ENCODE measurements at regions not wholly inside any gene's neighbourhood (a gene's known extent, or its start where the extent isn't known, plus 50 kb on each side); places are given as distances from the start of the nearest gene placed in this dataset.

DNA sequence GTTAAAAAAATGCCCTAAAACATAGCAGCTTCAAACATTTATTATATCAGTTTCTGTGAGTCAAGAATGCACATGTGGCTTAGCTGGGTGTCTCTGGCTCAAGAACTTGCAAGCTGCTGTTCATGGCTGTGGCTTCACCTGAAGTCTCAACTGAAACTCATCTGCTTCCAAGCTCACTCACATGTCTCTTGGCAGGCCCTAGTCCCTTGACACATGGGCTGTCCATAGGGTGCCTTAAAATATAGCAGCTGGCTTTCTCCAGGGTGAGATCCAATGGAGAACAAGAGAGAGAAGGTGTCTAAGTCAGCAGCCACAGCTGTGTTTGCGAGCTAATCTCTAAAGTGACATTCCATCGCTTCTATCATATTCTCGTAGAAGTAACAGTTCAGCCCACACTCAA, 152.8 kb downstream of the DSEL start:
- H3K27me3 Mint-ChIP-seq (ENCODE audit: insufficient read depth, low read depth), result no peaks in the 10 kb centered on the region
- no peaks in the 10 kb centered on the region for H3K36me3 ChIP-seq
- no peak overlapping the region for H3K4me3 Mint-ChIP-seq
- H3K27me3 ChIP-seq, result no peaks in the 10 kb centered on the region
- no peak overlapping the region for H3K4me3 ChIP-seq
- H3K79me2 ChIP-seq (ENCODE audit: low read depth), result no peaks in the 10 kb centered on the region
- H3K9ac ChIP-seq, result no peak overlapping the region
- no peaks in the 10 kb centered on the region for H4K20me1 ChIP-seq (ENCODE audit: low read depth)
- peak overlapping the region; percentile 26 for H3K4me2 ChIP-seq
- TF ChIP-seq EZH2phosphoT487 (IDR thresholded peaks at IDR 0.05) (no peak), EZH2 (IDR thresholded peaks at IDR 0.05) (no peak)
- TF ChIP-seq, protein P1, sequence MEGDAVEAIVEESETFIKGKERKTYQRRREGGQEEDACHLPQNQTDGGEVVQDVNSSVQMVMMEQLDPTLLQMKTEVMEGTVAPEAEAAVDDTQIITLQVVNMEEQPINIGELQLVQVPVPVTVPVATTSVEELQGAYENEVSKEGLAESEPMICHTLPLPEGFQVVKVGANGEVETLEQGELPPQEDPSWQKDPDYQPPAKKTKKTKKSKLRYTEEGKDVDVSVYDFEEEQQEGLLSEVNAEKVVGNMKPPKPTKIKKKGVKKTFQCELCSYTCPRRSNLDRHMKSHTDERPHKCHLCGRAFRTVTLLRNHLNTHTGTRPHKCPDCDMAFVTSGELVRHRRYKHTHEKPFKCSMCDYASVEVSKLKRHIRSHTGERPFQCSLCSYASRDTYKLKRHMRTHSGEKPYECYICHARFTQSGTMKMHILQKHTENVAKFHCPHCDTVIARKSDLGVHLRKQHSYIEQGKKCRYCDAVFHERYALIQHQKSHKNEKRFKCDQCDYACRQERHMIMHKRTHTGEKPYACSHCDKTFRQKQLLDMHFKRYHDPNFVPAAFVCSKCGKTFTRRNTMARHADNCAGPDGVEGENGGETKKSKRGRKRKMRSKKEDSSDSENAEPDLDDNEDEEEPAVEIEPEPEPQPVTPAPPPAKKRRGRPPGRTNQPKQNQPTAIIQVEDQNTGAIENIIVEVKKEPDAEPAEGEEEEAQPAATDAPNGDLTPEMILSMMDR (IDR thresholded peaks at IDR 0.05), result no peak
- no peak overlapping the region for H3K27ac Mint-ChIP-seq
- no peaks in the 10 kb centered on the region for H3K36me3 Mint-ChIP-seq
- H2AFZ ChIP-seq (replicated peaks), result no peak overlapping the region
- H3K9me3 Mint-ChIP-seq, result no peaks in the 10 kb centered on the region
- H3F3A ChIP-seq (ENCODE audit: low read depth), result no peaks in the 10 kb centered on the region
- H3K4me1 ChIP-seq, result peaks cover 13% of the 10 kb centered on the region
- no peak for DNase-seq (ENCODE audit: low spot score)
- H3K9me3 ChIP-seq (ENCODE audit: low read depth), result no peaks in the 10 kb centered on the region
- H3K27ac ChIP-seq, result no peak overlapping the region
- peaks cover 3% of the 10 kb centered on the region for H3K4me1 Mint-ChIP-seq

DNA sequence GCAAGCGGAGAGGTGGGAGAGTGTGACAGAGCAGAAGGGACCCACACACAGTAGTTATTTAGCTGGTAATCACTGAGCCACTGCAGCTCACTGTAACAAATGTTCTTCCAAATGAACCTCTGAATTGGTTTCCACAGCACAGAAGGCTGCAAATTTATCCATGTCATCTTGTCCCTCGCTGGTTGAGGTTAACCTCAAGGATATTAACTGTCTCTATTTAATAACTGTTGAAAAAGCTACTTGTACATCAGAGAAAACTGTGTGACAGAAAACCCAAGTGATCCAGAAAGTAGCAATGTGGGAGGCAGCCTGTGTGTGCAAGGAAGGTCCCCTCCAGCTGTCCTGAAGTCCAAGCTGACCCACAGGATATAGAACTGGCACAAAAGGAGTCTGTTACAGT, 153.6 kb downstream of the DSEL start:
- no peak overlapping the region for H3K9ac ChIP-seq
- H4K20me1 ChIP-seq (ENCODE audit: low read depth), result no peaks in the 10 kb centered on the region
- Mint-ChIP-seq H3K27me3 (ENCODE audit: insufficient read depth, low read depth) (peaks cover under 1% of the 10 kb centered on the region), H3K27ac (peak overlapping the region; percentile 84), H3K9me3 (no peaks in the 10 kb centered on the region), H3K4me1 (peaks cover 3% of the 10 kb centered on the region), H3K36me3 (no peaks in the 10 kb centered on the region), H3K4me3 (no peak overlapping the region)
- no peaks in the 10 kb centered on the region for H3K36me3 ChIP-seq
- peaks cover 13% of the 10 kb centered on the region for H3K4me1 ChIP-seq
- no peaks in the 10 kb centered on the region for H3K79me2 ChIP-seq (ENCODE audit: low read depth)
- no peaks in the 10 kb centered on the region for H3K9me3 ChIP-seq (ENCODE audit: low read depth)
- H2AFZ ChIP-seq (replicated peaks), result peak overlapping the region; percentile 51
- H3K27ac ChIP-seq, result no peak overlapping the region
- no peak overlapping the region for H3K4me2 ChIP-seq
- no peak for DNase-seq (ENCODE audit: low spot score)
- H3K27me3 ChIP-seq, result no peaks in the 10 kb centered on the region
- H3F3A ChIP-seq (ENCODE audit: low read depth), result no peaks in the 10 kb centered on the region
- H3K4me3 ChIP-seq, result no peak overlapping the region
- TF ChIP-seq, protein P1 (IDR thresholded peaks at IDR 0.05), result no peak
- no peak for TF ChIP-seq EZH2phosphoT487 (IDR thresholded peaks at IDR 0.05)
- TF ChIP-seq EZH2 (IDR thresholded peaks at IDR 0.05), result no peak

DNA sequence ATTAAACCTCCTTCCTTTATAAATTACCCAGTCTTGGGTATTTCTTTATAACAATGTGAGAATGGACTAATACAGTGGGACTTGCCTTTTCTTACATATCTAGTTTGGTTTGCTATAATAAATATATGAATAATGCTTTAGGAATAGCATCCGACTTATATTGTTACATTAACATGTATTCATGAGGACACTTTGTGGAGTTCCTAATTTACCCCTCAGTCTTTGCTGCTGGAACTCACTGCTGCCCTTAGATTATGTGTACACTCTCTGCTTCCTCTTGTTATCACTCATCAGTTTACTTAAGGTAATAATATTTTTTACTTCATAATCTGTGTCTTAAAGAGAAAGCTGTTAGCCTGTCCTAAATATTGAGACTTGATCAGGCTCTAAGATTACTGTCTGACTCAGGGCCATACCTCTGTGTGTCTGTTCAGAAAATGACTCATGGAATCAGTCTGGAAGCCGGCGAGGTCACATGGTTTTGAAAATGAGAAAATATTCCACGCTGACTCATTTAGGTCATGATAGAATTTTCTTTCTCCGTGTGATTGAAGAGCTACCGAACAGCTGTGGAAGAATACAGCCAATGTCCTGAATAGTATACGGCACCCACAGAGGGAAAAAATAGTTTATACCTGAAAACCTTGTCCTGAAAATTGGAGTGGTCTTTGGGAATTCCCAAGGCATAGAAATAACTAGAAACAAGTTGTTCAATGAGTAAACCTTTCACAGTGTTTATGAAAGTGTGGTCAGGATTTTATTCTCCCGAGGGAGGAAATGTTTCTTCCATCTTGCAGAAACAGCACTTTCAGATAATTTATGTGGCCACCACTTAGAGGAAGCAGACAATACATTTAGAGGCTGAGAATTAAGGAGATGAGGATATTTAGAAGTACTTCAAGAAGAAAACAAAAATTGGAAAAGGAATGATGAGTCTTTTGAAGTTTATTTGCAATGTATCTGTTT, 156.4 kb downstream of the DSEL start:
- DNase-seq (ENCODE audit: low spot score), result no peak
- H3K27ac Mint-ChIP-seq, result no peak overlapping the region
- Histone ChIP-seq H3K4me2 (no peak overlapping the region), H3K27ac (no peak overlapping the region), H3K36me3 (no peaks in the 10 kb centered on the region), H2AFZ (replicated peaks) (no peak overlapping the region), H3K27me3 (no peaks in the 10 kb centered on the region), H3K9ac (no peak overlapping the region), H4K20me1 (ENCODE audit: low read depth) (no peaks in the 10 kb centered on the region), H3K4me1 (peaks cover 13% of the 10 kb centered on the region), H3K9me3 (ENCODE audit: low read depth) (no peaks in the 10 kb centered on the region), H3K4me3 (no peak overlapping the region), H3K79me2 (ENCODE audit: low read depth) (no peaks in the 10 kb centered on the region), H3F3A (ENCODE audit: low read depth) (no peaks in the 10 kb centered on the region)
- peaks cover 3% of the 10 kb centered on the region for H3K4me1 Mint-ChIP-seq
- H3K9me3 Mint-ChIP-seq, result no peaks in the 10 kb centered on the region
- TF ChIP-seq EZH2phosphoT487 (IDR thresholded peaks at IDR 0.05), result no peak
- no peak overlapping the region for H3K4me3 Mint-ChIP-seq
- peaks cover 3% of the 10 kb centered on the region for H3K27me3 Mint-ChIP-seq (ENCODE audit: insufficient read depth, low read depth)
- H3K36me3 Mint-ChIP-seq, result no peaks in the 10 kb centered on the region

DNA sequence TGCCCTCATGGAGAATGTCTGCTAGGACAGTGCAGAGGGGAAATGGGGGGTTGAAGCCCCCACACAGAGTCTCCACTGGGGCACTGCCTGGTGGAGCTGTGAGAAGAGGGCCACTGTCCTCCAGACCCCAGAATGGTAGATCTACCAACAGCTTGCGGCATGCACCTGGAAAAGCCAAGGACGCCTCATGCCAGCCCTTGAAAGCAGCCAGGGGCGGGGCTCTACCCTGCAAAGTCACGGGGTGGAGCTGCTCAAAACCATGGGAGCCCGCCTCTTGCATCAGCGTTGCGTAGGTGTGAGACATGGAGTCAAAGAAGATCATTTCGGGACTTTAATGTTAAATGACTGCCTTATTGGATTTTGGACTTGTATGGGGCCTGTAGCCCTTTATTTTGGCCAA, 157.6 kb downstream of the DSEL start:
- no peaks in the 10 kb centered on the region for H3K9me3 Mint-ChIP-seq
- peaks cover 3% of the 10 kb centered on the region for H3K27me3 Mint-ChIP-seq (ENCODE audit: insufficient read depth, low read depth)
- H2AFZ ChIP-seq (replicated peaks), result no peak overlapping the region
- H3K4me1 Mint-ChIP-seq, result peaks cover 3% of the 10 kb centered on the region
- no peak overlapping the region for H3K27ac ChIP-seq
- H3K4me3 ChIP-seq, result no peak overlapping the region
- H3K4me2 ChIP-seq, result no peak overlapping the region
- no peaks in the 10 kb centered on the region for H3F3A ChIP-seq (ENCODE audit: low read depth)
- no peaks in the 10 kb centered on the region for H3K27me3 ChIP-seq
- no peaks in the 10 kb centered on the region for H3K36me3 Mint-ChIP-seq
- H4K20me1 ChIP-seq (ENCODE audit: low read depth), result no peaks in the 10 kb centered on the region
- no peak for TF ChIP-seq EZH2 (IDR thresholded peaks at IDR 0.05)
- TF ChIP-seq, protein P1 (IDR thresholded peaks at IDR 0.05), result no peak
- no peak for TF ChIP-seq EZH2phosphoT487 (IDR thresholded peaks at IDR 0.05)
- peaks cover 4% of the 10 kb centered on the region for H3K4me1 ChIP-seq
- no peaks in the 10 kb centered on the region for H3K36me3 ChIP-seq
- no peaks in the 10 kb centered on the region for H3K79me2 ChIP-seq (ENCODE audit: low read depth)
- no peak overlapping the region for H3K4me3 Mint-ChIP-seq
- no peak for DNase-seq (ENCODE audit: low spot score)
- no peak overlapping the region for H3K9ac ChIP-seq
- H3K27ac Mint-ChIP-seq, result no peak overlapping the region
- no peaks in the 10 kb centered on the region for H3K9me3 ChIP-seq (ENCODE audit: low read depth)
